Epithelial cell of proximal tubule (primary cell): ENCODE measurements at regions not wholly inside any gene's neighbourhood (a gene's known extent, or its start where the extent isn't known, plus 50 kb on each side); places are given as distances from the start of the nearest gene placed in this dataset.

ENCODE experiments used
- DNase-seq: peaks from one replicate; pipeline ENCODE4 v3.0.0-alpha.2; 2011; ENCODE audit warnings: low read depth
- H3K4me3 ChIP-seq: 2 replicates; pipeline ENCODE4 v1.5.1; 2011; ENCODE audit warnings: low read depth, mild to moderate bottlenecking, low read length
- CTCF ChIP-seq: conservative IDR thresholded peaks from 2 replicates; pipeline ENCODE4 v1.5.1; 2012; ENCODE audit warnings: low read depth, mild to moderate bottlenecking, low read length

DNA sequence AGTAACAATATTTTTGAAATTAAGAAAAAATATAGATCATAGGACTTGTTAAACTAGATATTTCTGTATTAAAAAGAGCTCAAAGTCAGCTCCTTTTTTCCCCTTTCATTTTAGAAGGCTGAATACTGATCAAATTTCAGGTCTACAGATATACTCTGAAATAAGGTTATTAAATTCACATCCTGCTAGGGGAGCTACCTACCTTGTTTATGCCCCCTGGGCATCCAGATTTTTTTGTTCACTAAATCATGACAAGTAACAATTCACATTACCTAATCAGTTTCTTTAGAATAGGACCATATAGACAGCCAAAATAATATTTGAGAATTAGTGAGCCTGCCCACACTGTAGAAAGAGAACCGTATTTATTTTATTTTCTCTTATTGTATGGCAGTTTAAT, 276.2 kb downstream of the USP25 start:
- H3K4me3 ChIP-seq, result no peak overlapping the region
- TF ChIP-seq CTCF, result no peak
- no peak for DNase-seq

DNA sequence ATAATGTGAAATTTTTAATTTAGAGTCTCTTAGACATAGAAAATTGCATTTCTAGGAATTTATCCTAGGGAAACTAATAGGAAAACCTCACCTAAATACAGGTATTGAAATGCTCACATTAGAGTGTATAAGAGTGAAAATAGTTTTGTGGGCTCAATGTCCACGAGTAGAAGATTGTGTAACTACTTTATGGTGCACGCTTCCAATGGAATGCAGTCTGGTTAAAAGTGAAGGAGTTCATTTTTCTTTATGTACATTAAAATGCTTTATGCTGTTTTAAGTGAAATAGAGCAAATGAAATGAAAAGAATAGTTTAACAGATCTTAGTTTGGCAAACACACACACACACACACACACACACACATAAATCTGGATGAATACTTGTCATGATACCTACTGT, 278.2 kb downstream of the USP25 start:
- no peak for DNase-seq
- no peak for TF ChIP-seq CTCF
- no peak overlapping the region for H3K4me3 ChIP-seq

DNA sequence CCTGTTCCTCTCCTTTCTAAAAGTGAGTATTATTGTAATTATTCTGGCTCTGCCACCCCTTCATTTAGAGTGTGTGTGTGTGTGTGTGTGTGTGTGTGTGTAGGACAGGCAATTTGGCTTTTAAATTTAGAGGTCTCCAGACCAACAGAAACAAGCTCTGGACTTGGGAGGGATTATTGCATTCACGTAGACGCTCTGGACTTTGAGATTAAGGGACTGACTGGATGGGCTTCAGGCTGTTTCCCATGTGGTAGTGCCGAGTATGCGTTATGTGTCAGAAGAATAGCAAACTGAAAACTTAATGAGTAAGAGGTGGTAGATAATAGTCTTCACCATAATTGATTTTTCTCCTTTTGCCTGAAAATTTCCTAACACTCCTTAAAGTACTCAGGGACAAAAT, 281.9 kb downstream of the USP25 start:
- no peak for DNase-seq
- TF ChIP-seq CTCF, result no peak
- H3K4me3 ChIP-seq, result no peak overlapping the region

- DNase-seq, result no peak
- H3K4me3 ChIP-seq, result no peak overlapping the region
- no peak for TF ChIP-seq CTCF
These were observed 283.8 kb downstream of the USP25 start for GRCh38 chr21:16013570-16013969.

GRCh38 chr21:16020878-16021277, 291.1 kb downstream of the USP25 start:
- DNase-seq, result no peak
- no peak for TF ChIP-seq CTCF
- no peak overlapping the region for H3K4me3 ChIP-seq

GRCh38 chr21:16022116-16022515, 292.3 kb downstream of the USP25 start:
- TF ChIP-seq CTCF, result no peak
- DNase-seq, result no peak
- no peak overlapping the region for H3K4me3 ChIP-seq

- H3K4me3 ChIP-seq, result no peak overlapping the region
- DNase-seq, result no peak
- no peak for TF ChIP-seq CTCF
These were observed 293.1 kb downstream of the USP25 start for GRCh38 chr21:16022921-16023320.
